Dendritic cell treated with granulocyte-macrophage colony-stimulating factor and Interleukin-4, amounts not matched to agents 40 ng/mL and 50 ng/mL, for 4 days (primary cell): ENCODE measurements at regions not wholly inside any gene's neighbourhood (a gene's known extent, or its start where the extent isn't known, plus 50 kb on each side); places are given as distances from the start of the nearest gene placed in this dataset.

Experiments used
- H3K27ac Mint-ChIP-seq: one replicate; pipeline ENCODE4 v1.8.0; 2022; ENCODE audit warnings: mild to moderate bottlenecking, mixed read lengths
- H3K27me3 Mint-ChIP-seq: one replicate; pipeline ENCODE4 v1.8.0; 2022; ENCODE audit warnings: mild to moderate bottlenecking, mixed read lengths
- H3K36me3 Mint-ChIP-seq: one replicate; pipeline ENCODE4 v1.8.0; 2022; ENCODE audit warnings: low read depth, mixed read lengths
- H3K4me1 Mint-ChIP-seq: one replicate; pipeline ENCODE4 v1.8.0; 2022; ENCODE audit warnings: low read depth, mixed read lengths
- H3K4me3 Mint-ChIP-seq: one replicate; pipeline ENCODE4 v1.8.0; 2022; ENCODE audit warnings: mild to moderate bottlenecking, moderate library complexity, mixed read lengths
- H3K9me3 Mint-ChIP-seq: one replicate; pipeline ENCODE4 v1.8.0; 2022; ENCODE audit warnings: mixed read lengths
- intact Hi-C: fragments of 100-400 bp; cut with micrococcal nuclease; formaldehyde crosslinking; loops from one replicate; pipeline ENCODE4 v1.15.0; 2022

DNA sequence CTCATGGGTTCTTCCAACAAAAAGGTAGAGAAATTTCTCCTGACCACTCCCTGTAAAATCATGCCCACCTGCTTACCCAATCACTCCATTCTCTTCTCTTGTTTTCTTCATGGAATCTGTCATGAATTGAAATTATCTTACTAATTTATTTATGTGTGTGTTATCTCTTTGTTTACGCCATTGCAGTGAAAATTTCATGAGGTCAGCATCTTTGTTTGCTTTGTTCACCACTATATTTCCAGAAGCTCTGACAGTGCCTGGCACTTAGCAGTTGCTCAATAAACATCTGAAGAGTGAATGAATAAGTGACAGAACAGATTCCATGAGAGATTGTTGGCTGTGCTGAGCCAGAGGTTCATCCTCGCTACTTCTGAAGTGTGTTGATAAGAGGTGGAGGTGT is 329.5 kb downstream of the NXPE2 start:
- H3K4me3 Mint-ChIP-seq, result no peak overlapping the region
- H3K27ac Mint-ChIP-seq, result no peak overlapping the region
- intact Hi-C loops, result no loop called here
- peaks cover 9% of the 10 kb centered on the region for H3K9me3 Mint-ChIP-seq
- H3K4me1 Mint-ChIP-seq, result no peaks in the 10 kb centered on the region
- H3K36me3 Mint-ChIP-seq, result no peaks in the 10 kb centered on the region
- H3K27me3 Mint-ChIP-seq, result no peaks in the 10 kb centered on the region

- Mint-ChIP-seq H3K36me3 (no peaks in the 10 kb centered on the region), H3K27ac (no peak overlapping the region), H3K9me3 (peaks cover 16% of the 10 kb centered on the region), H3K27me3 (no peaks in the 10 kb centered on the region), H3K4me1 (no peaks in the 10 kb centered on the region), H3K4me3 (no peak overlapping the region)
- intact Hi-C loops, result no loop called here
Measured at GRCh38 chr11:115008799-115009198, 330.5 kb downstream of the NXPE2 start.

GRCh38 chr11:115017529-115017928 is 339.2 kb downstream of the NXPE2 start:
- no peak overlapping the region for H3K4me3 Mint-ChIP-seq
- H3K27me3 Mint-ChIP-seq, result no peaks in the 10 kb centered on the region
- H3K36me3 Mint-ChIP-seq, result no peaks in the 10 kb centered on the region
- H3K27ac Mint-ChIP-seq, result no peak overlapping the region
- intact Hi-C loops, result no loop called here
- H3K9me3 Mint-ChIP-seq, result peaks cover 51% of the 10 kb centered on the region
- H3K4me1 Mint-ChIP-seq, result no peaks in the 10 kb centered on the region

GRCh38 chr11:115030166-115030565 is 351.8 kb downstream of the NXPE2 start:
- intact Hi-C loops, result no loop called here
- Mint-ChIP-seq H3K27ac (no peak overlapping the region), H3K4me1 (no peaks in the 10 kb centered on the region), H3K4me3 (no peak overlapping the region), H3K36me3 (no peaks in the 10 kb centered on the region), H3K27me3 (no peaks in the 10 kb centered on the region), H3K9me3 (peaks cover 16% of the 10 kb centered on the region)

GRCh38 chr11:115036406-115037180 is 358.3 kb downstream of the NXPE2 start:
- Mint-ChIP-seq H3K4me3 (no peak overlapping the region), H3K9me3 (no peaks in the 10 kb centered on the region), H3K36me3 (no peaks in the 10 kb centered on the region), H3K27ac (no peak overlapping the region), H3K27me3 (no peaks in the 10 kb centered on the region), H3K4me1 (no peaks in the 10 kb centered on the region)
- intact Hi-C loops, result no loop called here

- no peaks in the 10 kb centered on the region for H3K4me1 Mint-ChIP-seq
- H3K27me3 Mint-ChIP-seq, result no peaks in the 10 kb centered on the region
- intact Hi-C loops, result no loop called here
- no peaks in the 10 kb centered on the region for H3K9me3 Mint-ChIP-seq
- H3K36me3 Mint-ChIP-seq, result no peaks in the 10 kb centered on the region
- no peak overlapping the region for H3K4me3 Mint-ChIP-seq
- no peak overlapping the region for H3K27ac Mint-ChIP-seq
Measured at GRCh38 chr11:115042002-115042401, 363.7 kb downstream of the NXPE2 start.

GRCh38 chr11:115047631-115048030 is 369.3 kb downstream of the NXPE2 start:
- intact Hi-C loops, result no loop called here
- Mint-ChIP-seq H3K27ac (no peak overlapping the region), H3K9me3 (no peaks in the 10 kb centered on the region), H3K4me3 (no peak overlapping the region), H3K27me3 (no peaks in the 10 kb centered on the region), H3K4me1 (no peaks in the 10 kb centered on the region), H3K36me3 (no peaks in the 10 kb centered on the region)

DNA sequence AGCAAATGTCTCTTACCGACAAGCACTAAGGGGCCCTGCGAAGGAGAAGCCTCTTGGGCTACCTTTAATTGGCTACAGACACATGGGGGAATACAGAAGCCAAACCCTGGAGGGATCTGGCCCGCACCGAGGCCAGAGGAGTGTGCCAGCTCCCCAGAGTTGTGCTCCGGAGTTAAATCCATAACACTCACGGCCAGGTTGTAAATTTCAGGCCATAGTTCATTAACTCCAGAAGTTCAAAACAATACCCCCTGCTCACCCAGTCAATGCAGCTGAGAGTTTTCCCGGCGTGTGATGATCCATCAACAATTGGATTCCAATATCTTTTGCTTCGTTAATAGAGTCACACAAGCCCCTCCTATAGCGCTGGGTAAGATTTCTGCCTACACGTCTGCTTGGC is 371.5 kb downstream of the NXPE2 start:
- intact Hi-C loops, result no loop called here
- H3K4me1 Mint-ChIP-seq, result no peaks in the 10 kb centered on the region
- no peak overlapping the region for H3K4me3 Mint-ChIP-seq
- H3K9me3 Mint-ChIP-seq, result peaks cover 16% of the 10 kb centered on the region
- H3K27ac Mint-ChIP-seq, result no peak overlapping the region
- no peaks in the 10 kb centered on the region for H3K27me3 Mint-ChIP-seq
- H3K36me3 Mint-ChIP-seq, result no peaks in the 10 kb centered on the region

GRCh38 chr11:115050756-115051155 is 372.4 kb downstream of the NXPE2 start:
- H3K4me1 Mint-ChIP-seq, result no peaks in the 10 kb centered on the region
- peaks cover 19% of the 10 kb centered on the region for H3K9me3 Mint-ChIP-seq
- no peak overlapping the region for H3K27ac Mint-ChIP-seq
- intact Hi-C loops, result no loop called here
- no peak overlapping the region for H3K4me3 Mint-ChIP-seq
- no peaks in the 10 kb centered on the region for H3K36me3 Mint-ChIP-seq
- no peaks in the 10 kb centered on the region for H3K27me3 Mint-ChIP-seq

DNA sequence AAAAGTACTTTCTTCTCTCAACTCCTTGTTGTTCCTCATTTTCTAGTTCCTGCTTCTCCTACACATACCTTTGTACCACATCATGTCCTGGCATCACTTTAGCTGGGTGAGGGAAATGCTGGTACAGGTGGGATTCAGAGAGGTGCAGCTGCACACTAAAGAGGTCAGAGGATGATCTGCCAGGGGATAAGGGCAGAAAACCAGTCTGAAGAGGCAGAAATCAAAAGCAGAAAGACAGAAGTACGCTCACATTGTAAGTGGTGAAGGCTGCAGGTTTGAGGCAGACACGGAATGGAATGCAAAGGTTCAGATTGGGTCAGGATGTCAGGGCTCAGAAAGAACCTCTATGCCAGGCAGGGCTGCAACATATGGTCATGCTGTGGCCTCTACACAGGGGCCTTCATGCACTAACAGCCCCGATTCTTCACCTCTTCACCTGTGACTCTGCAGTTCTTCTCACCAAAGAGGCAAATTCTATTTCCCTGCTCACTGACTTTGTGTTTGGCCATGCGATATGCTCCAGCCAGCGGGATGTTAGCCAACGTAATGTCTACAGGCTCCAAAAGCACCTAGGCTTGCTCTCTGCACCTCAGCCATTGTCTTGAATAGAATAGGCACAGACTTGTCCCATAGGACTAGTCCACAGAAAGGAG is 373.7 kb downstream of the NXPE2 start:
- H3K9me3 Mint-ChIP-seq, result peaks cover 32% of the 10 kb centered on the region
- no peaks in the 10 kb centered on the region for H3K4me1 Mint-ChIP-seq
- intact Hi-C loops, result no loop called here
- no peak overlapping the region for H3K27ac Mint-ChIP-seq
- no peaks in the 10 kb centered on the region for H3K27me3 Mint-ChIP-seq
- no peaks in the 10 kb centered on the region for H3K36me3 Mint-ChIP-seq
- no peak overlapping the region for H3K4me3 Mint-ChIP-seq

GRCh38 chr11:115052601-115053000 is 374.3 kb downstream of the NXPE2 start:
- Mint-ChIP-seq H3K9me3 (peaks cover 37% of the 10 kb centered on the region), H3K27me3 (no peaks in the 10 kb centered on the region), H3K27ac (no peak overlapping the region), H3K36me3 (no peaks in the 10 kb centered on the region), H3K4me1 (no peaks in the 10 kb centered on the region), H3K4me3 (no peak overlapping the region)
- intact Hi-C loops, result no loop called here

DNA sequence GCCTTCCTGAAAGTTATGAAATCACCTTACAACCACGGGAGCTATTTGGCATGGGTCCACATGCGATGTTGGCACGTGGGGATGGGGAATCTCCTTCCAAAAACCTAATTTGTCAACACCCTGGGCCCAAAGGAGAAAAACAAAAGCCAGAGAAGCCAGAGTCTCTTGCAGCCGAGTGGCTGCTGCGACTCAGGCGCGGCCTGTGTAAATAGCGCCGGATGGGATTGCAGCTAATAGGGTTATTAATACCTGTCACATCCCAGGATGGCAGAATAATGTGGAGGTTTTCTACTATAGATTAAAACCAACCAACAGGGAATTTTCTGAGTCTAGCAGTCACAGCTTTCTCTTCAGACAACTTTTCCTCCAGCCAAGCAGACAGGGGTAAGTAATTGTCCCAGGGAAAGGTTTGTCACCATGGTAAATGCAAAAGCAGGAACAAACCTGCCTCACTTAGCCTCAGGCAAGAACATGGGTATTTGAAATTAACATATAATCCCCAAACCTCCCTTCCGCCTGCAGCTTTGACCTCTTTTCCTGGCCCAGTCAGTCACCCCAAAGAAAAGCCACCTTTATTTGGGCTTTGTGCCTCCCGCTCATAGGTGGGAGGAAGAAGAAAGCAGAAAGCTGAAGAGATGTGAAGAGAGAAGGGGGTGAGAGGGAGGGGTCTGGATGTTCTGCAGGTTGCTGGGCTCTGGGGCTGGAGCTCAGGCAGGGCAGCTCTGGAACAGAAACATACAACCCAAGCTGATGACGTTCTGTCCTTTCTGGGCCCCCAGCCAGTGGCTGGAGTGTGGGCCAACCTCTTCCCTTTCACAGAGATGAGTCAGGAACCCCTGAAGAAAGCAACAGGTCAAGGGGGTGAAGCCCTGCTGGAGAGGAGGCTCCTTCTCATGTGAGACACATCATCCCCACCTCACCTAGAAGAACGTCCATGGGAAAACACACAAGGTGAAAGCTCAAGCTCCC is 376.5 kb downstream of the NXPE2 start:
- no peaks in the 10 kb centered on the region for H3K36me3 Mint-ChIP-seq
- H3K27me3 Mint-ChIP-seq, result no peaks in the 10 kb centered on the region
- H3K27ac Mint-ChIP-seq, result no peak overlapping the region
- peaks cover 42% of the 10 kb centered on the region for H3K9me3 Mint-ChIP-seq
- H3K4me1 Mint-ChIP-seq, result no peaks in the 10 kb centered on the region
- intact Hi-C loops, result no loop called here
- no peak overlapping the region for H3K4me3 Mint-ChIP-seq

DNA sequence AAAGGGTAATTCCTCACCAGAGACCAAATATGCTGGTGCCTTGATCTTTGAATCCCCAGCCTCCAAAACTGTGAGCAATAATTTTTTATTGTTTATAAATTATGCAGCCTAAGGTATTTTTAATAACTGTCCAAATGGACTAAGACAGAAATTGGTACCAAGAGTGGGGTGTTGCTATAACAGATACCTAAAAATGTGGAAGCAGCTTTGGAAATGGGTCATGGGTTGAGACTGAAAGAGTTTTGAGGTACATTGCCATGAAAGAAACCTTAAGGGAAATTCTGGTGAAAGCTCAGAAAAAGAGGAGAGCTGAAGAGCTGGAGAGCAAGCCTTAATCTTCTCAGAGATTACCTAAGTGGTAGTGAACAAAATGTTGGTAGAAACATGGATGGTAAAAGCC is 378.2 kb downstream of the NXPE2 start:
- Mint-ChIP-seq H3K27me3 (no peaks in the 10 kb centered on the region), H3K36me3 (no peaks in the 10 kb centered on the region), H3K4me1 (no peaks in the 10 kb centered on the region), H3K9me3 (peaks cover 42% of the 10 kb centered on the region), H3K4me3 (no peak overlapping the region), H3K27ac (no peak overlapping the region)
- intact Hi-C loops, result no loop called here

- Mint-ChIP-seq H3K27me3 (no peaks in the 10 kb centered on the region), H3K4me3 (no peak overlapping the region), H3K4me1 (no peaks in the 10 kb centered on the region), H3K36me3 (no peaks in the 10 kb centered on the region), H3K27ac (no peak overlapping the region), H3K9me3 (peaks cover 23% of the 10 kb centered on the region)
- intact Hi-C loops, result no loop called here
Measured at GRCh38 chr11:115060840-115061239, 382.5 kb downstream of the NXPE2 start.
